Activated CD8-positive, alpha-beta T cell treated with anti-CD3 and anti-CD28 coated beads for 36 hours (primary cell): ENCODE measurements at regions not wholly inside any gene's neighbourhood (a gene's known extent, or its start where the extent isn't known, plus 50 kb on each side); places are given as distances from the start of the nearest gene placed in this dataset.

Experiments
- ATAC-seq: fragments of 200-7000 bp; cut with Tn5 transposase; one replicate; pipeline ENCODE4 v1.10.0; 2021; ENCODE audit warnings: mild to moderate bottlenecking, moderate library complexity
- CTCF ChIA-PET: fragments of 350-600 bp; sonication (Branson Sonifier 250); formaldehyde crosslinking; loops from one replicate; lab custom pipeline; 2021; ENCODE audit warnings: antibody characterized with exemption; lab: Charles Lee
- POLR2A ChIA-PET: fragments of 350-600 bp; sonication (Branson Sonifier 250); formaldehyde crosslinking; loops from one replicate; lab custom pipeline; 2021; ENCODE audit warnings: antibody characterized with exemption; lab: Charles Lee
- DNase-seq: peaks from one replicate; pipeline ENCODE4 v3.0.0-alpha.2; 2020
- H3K27ac Mint-ChIP-seq: one replicate; pipeline ENCODE4 v1.8.0; 2021; ENCODE audit warnings: mild to moderate bottlenecking, mixed read lengths
- H3K27me3 Mint-ChIP-seq: one replicate; pipeline ENCODE4 v1.8.0; 2021; ENCODE audit warnings: mixed read lengths
- H3K36me3 Mint-ChIP-seq: one replicate; pipeline ENCODE4 v1.8.0; 2021; ENCODE audit warnings: low read depth, mixed read lengths
- H3K4me1 Mint-ChIP-seq: one replicate; pipeline ENCODE4 v1.8.0; 2021; ENCODE audit warnings: low read depth, mixed read lengths
- H3K4me3 Mint-ChIP-seq: one replicate; pipeline ENCODE4 v1.8.0; 2021; ENCODE audit warnings: mild to moderate bottlenecking, moderate library complexity, mixed read lengths
- H3K9me3 Mint-ChIP-seq: one replicate; pipeline ENCODE4 v1.8.0; 2021; ENCODE audit warnings: mixed read lengths
- intact Hi-C: fragments of 100-400 bp; cut with micrococcal nuclease; formaldehyde crosslinking; loops from one replicate; pipeline ENCODE4 v1.10.0; 2022
- TF ChIP-seq, protein P1 (sequence below): fragments of 200-600 bp; IDR thresholded peaks from one replicate; pipeline ENCODE4 v1.8.0; 2022; ENCODE audit warnings: antibody characterized with exemption, mild to moderate bottlenecking

DNA sequence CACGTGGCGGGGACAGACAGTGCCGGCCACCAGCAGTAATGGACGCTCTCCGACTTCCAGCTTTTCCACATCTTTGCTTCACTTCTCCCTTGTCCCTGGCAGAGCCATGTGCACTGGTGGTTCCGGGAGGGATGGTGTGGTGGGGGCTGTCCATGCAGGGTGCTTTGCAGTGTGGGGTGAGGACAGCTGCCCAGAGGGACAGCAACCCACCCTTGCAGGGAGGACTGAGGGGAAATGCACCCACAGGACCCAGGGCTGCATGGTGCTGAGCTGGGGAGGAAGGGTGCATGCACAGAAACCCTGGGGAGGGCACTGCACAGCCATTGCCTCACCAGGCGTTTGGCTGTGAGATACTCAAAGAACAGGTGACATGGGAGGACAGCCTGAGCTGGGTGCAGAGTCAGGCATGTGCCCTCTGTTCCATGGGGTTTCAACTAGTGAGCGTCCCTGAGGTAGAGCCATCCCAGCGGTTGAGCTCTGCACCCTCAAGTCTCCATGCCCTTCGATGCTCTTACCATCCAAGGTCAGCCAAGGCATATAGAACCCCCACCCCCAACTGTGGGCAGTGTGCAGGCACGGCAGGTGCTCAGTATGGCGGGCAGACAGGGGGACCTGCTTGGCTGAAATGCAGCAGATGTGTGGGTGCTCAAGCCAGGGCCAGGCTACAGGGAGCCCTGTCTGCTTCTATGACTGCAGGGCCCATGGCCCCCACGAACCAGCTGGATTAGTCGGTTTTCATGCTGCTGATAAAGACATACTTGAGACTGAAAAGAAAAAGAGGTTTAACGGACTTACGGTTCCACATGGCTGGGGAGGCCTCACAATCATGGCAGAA is 239.7 kb downstream of the TTLL2 start:
- Mint-ChIP-seq H3K4me1 (no peaks in the 10 kb centered on the region), H3K4me3 (no peak overlapping the region), H3K9me3 (no peaks in the 10 kb centered on the region), H3K27ac (no peak overlapping the region), H3K27me3 (peaks cover 1% of the 10 kb centered on the region), H3K36me3 (no peaks in the 10 kb centered on the region)
- DNase-seq (no peak), ATAC-seq (no peak)
- TF ChIP-seq, protein P1, sequence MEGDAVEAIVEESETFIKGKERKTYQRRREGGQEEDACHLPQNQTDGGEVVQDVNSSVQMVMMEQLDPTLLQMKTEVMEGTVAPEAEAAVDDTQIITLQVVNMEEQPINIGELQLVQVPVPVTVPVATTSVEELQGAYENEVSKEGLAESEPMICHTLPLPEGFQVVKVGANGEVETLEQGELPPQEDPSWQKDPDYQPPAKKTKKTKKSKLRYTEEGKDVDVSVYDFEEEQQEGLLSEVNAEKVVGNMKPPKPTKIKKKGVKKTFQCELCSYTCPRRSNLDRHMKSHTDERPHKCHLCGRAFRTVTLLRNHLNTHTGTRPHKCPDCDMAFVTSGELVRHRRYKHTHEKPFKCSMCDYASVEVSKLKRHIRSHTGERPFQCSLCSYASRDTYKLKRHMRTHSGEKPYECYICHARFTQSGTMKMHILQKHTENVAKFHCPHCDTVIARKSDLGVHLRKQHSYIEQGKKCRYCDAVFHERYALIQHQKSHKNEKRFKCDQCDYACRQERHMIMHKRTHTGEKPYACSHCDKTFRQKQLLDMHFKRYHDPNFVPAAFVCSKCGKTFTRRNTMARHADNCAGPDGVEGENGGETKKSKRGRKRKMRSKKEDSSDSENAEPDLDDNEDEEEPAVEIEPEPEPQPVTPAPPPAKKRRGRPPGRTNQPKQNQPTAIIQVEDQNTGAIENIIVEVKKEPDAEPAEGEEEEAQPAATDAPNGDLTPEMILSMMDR, result no peak
- CTCF ChIA-PET, result no interaction called here
- POLR2A ChIA-PET, result no interaction called here
- intact Hi-C loops, result no loop called here

DNA sequence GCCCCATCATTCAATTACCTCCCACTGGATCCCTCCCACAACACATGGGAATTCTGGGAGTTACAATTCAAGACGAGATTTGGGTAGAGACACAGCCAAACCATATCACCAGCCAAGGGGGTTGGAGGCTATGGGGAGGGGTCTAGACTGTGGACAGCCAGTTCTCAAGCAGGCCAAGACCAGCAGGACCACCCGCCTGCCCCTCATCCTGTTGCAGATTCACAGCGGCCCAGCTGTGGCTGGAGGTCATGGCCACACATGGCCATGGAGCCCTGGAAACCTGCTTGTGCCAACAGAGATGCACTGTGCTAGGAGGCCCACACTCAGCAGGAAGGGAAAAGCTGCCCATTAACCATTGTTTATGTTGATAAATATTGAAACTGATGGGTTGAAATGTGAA is 240.5 kb downstream of the TTLL2 start:
- no peaks in the 10 kb centered on the region for H3K36me3 Mint-ChIP-seq
- TF ChIP-seq, protein P1, result no peak
- ChIA-PET POLR2A (no interaction called here), CTCF (no interaction called here)
- H3K27me3 Mint-ChIP-seq, result peaks cover 1% of the 10 kb centered on the region
- H3K9me3 Mint-ChIP-seq, result no peaks in the 10 kb centered on the region
- no peak for ATAC-seq
- DNase-seq, result no peak
- no peak overlapping the region for H3K27ac Mint-ChIP-seq
- no peaks in the 10 kb centered on the region for H3K4me1 Mint-ChIP-seq
- H3K4me3 Mint-ChIP-seq, result no peak overlapping the region
- intact Hi-C loops, result no loop called here

DNA sequence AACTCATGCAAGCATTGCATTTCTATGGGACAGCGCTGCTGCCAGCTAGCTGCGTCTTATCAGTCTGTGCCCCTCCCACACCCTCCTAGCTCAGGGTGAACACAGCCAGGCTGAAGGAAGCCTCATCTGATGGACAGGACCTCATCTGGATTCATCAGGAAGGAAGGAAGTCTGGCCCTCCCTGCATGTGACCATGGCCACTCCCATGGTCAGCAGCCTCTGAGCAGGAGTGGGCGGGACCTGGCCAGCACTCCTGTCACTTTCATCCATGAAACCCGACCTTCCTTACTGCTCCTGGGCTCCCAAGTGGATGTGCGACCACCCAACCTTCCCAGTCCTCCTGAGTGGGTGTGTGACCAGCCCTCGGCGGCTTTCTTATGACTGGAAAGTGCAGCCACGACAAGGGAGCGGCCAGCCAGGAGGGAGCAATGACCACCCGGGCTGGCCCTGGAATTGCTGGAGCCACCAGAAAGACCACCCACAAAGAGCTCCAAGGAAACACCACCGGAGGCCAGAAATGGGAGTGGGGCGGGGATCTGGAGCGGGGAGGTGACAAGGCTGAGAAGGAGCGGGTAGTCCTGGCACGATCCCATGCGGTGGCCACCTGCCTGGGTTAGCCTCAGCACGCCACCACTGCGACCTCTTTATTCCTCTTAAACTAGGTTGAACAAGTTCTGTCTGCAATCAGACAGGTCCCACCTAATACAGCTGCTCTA is 241.2 kb downstream of the TTLL2 start:
- TF ChIP-seq, protein P1, result no peak
- no peaks in the 10 kb centered on the region for H3K36me3 Mint-ChIP-seq
- no peaks in the 10 kb centered on the region for H3K9me3 Mint-ChIP-seq
- peaks cover 1% of the 10 kb centered on the region for H3K27me3 Mint-ChIP-seq
- ChIA-PET CTCF (no interaction called here), POLR2A (no interaction called here)
- H3K27ac Mint-ChIP-seq, result no peak overlapping the region
- no peaks in the 10 kb centered on the region for H3K4me1 Mint-ChIP-seq
- no peak overlapping the region for H3K4me3 Mint-ChIP-seq
- DNase-seq, result no peak
- intact Hi-C loops, result no loop called here
- no peak for ATAC-seq

DNA sequence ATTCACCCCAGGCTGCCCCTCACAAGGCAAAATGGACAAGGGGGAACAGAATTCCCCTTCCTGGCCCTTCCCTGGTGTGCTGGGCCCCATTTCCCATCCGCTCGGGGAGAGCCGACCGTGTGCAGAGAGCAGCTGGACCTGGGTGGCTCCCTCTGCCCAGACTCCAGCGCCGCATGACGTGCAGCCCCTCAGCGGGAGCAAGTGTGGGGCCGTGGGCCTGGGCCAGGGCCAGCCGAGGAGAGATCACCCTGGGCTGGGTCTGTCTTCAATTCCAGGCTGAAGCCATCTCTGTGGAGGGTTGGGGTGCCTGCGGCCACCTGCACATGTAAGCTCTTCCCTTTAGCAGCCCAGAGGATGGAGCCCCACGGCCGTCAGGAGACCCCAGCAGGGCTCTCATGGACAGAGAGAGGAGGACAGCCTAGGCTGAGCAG is 241.8 kb downstream of the TTLL2 start:
- Mint-ChIP-seq H3K9me3 (no peaks in the 10 kb centered on the region), H3K27me3 (peaks cover 1% of the 10 kb centered on the region), H3K36me3 (no peaks in the 10 kb centered on the region), H3K4me1 (no peaks in the 10 kb centered on the region), H3K4me3 (no peak overlapping the region), H3K27ac (no peak overlapping the region)
- intact Hi-C loops, result no loop called here
- DNase-seq (no peak), ATAC-seq (no peak)
- TF ChIP-seq, protein P1, result no peak
- CTCF ChIA-PET, result no interaction called here
- POLR2A ChIA-PET, result no interaction called here
